Tibial nerve (tissue), 4 donors: ENCODE measurements at regions not wholly inside any gene's neighbourhood (a gene's known extent, or its start where the extent isn't known, plus 50 kb on each side); places are given as distances from the start of the nearest gene placed in this dataset.
"Not testable (repeated sequence)": the region's sequence is repeated elsewhere in the genome, so short reads cannot be mapped to it uniquely, and the experiment has no call there.

Source experiments
- EP300 ChIP-seq, 2 donors: sonication (generic); formaldehyde crosslinking; IDR thresholded peaks; one replicate each; pipeline ENCODE4 v1.6.1; 2017; ENCODE audit warnings: antibody characterized with exemption in 2 of 2, mild to moderate bottlenecking in 1 of 2
- POLR2A ChIP-seq, 2 donors: fragments of 450-650 bp; IDR thresholded peaks; one replicate each; pipeline ENCODE4 v1.6.1; 2017; ENCODE audit warnings: antibody characterized with exemption in 2 of 2, mild to moderate bottlenecking in 2 of 2, moderate library complexity in 2 of 2
- TF ChIP-seq, protein P1 (sequence below), 5 experiments: fragments of 200-600 bp in 3 of 5; fragments of 450-650 bp in 2 of 5; sonication (generic) in 3 of 5; IDR thresholded peaks; one replicate each; pipeline ENCODE4 v1.5.1; 2016 to 2019; ENCODE audit warnings: antibody characterized with exemption in 5 of 5, mild to moderate bottlenecking in 3 of 5, moderate library complexity in 2 of 5

DNA sequence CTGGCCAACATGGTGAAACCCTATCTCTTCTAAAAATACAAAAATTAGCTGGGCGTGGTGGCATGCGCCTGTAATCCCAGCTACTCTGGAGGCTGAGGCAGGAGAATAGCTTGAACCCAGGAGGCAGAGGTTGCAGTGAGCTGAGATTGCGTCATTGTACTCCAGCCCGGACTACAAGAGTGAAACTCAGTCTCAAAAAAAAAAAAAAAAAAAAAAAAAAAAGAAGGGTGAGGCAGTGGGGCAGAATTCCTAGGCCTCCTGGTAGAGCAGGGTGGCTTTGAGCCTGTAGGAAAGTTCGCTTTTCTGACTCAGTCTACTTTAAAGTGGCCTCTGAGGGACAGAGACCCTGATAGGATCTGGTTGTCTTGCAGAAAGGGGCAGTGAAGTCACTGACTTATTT, 60.8 kb upstream of the GTF3A start:
- TF ChIP-seq, protein P1, sequence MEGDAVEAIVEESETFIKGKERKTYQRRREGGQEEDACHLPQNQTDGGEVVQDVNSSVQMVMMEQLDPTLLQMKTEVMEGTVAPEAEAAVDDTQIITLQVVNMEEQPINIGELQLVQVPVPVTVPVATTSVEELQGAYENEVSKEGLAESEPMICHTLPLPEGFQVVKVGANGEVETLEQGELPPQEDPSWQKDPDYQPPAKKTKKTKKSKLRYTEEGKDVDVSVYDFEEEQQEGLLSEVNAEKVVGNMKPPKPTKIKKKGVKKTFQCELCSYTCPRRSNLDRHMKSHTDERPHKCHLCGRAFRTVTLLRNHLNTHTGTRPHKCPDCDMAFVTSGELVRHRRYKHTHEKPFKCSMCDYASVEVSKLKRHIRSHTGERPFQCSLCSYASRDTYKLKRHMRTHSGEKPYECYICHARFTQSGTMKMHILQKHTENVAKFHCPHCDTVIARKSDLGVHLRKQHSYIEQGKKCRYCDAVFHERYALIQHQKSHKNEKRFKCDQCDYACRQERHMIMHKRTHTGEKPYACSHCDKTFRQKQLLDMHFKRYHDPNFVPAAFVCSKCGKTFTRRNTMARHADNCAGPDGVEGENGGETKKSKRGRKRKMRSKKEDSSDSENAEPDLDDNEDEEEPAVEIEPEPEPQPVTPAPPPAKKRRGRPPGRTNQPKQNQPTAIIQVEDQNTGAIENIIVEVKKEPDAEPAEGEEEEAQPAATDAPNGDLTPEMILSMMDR (IDR thresholded peaks at IDR 0.05) = not testable (repeated sequence)
- not testable (repeated sequence) for TF ChIP-seq POLR2A, EP300 (IDR thresholded peaks at IDR 0.05)
